Stomach (tissue), 8 donors: ENCODE measurements at regions not wholly inside any gene's neighbourhood (a gene's known extent, or its start where the extent isn't known, plus 50 kb on each side); places are given as distances from the start of the nearest gene placed in this dataset.

Experiments
- DNase-seq, 2 donors: peaks; one replicate each; pipeline versions ENCODE4 v3.0.0 to v3.0.0-alpha.2; 2013 to 2019
- H3K27ac ChIP-seq, 5 donors: fragments of 200-600 bp in 4 of 5; sonication (generic) in 4 of 5; one replicate each; pipeline ENCODE4 v1.5.1; 2013 to 2019; ENCODE audit warnings: mild to moderate bottlenecking in 1 of 5, moderate library complexity in 1 of 5
- H3K27me3 ChIP-seq, 3 donors: fragments of 200-600 bp; sonication (generic); one replicate each; pipeline ENCODE4 v1.5.1; 2017 to 2019; ENCODE audit warnings: mixed run types in 1 of 3
- H3K36me3 ChIP-seq, 4 donors: fragments of 200-600 bp; sonication (generic); 1 replicate in 3 of 4; 2 replicates in 1 of 4; pipeline ENCODE4 v1.5.1; 2016 to 2019
- H3K4me1 ChIP-seq, 4 donors: fragments of 200-600 bp; sonication (generic); one replicate each; pipeline ENCODE4 v1.5.1; 2016 to 2019
- H3K4me3 ChIP-seq, 4 donors: fragments of 200-600 bp; sonication (generic) in 3 of 4; one replicate each; pipeline ENCODE4 v1.5.1; 2016 to 2019; ENCODE audit warnings: mild to moderate bottlenecking in 1 of 4
- H3K9me3 ChIP-seq, 4 donors: fragments of 200-600 bp; sonication (generic); one replicate each; pipeline ENCODE4 v1.5.1; 2016 to 2019
- CTCF ChIP-seq, 7 experiments: fragments of 450-650 bp in 4 of 7; fragments of 200-600 bp in 3 of 7; sonication (generic) in 3 of 7; IDR thresholded peaks; one replicate each; pipeline ENCODE4 v1.5.1; 2016 to 2019; ENCODE audit warnings: antibody characterized with exemption in 7 of 7, control low read depth in 2 of 7, mild to moderate bottlenecking in 1 of 7
- EP300 ChIP-seq: sonication (generic); formaldehyde crosslinking; IDR thresholded peaks from one replicate; pipeline ENCODE4 v1.6.1; 2017; ENCODE audit warnings: antibody characterized with exemption
- POLR2A ChIP-seq, 4 donors: fragments of 450-650 bp; IDR thresholded peaks; one replicate each; pipeline ENCODE4 v1.6.1; 2016; ENCODE audit warnings: antibody characterized with exemption in 4 of 4, control low read depth in 2 of 4, mild to moderate bottlenecking in 1 of 4, moderate library complexity in 1 of 4
- POLR2AphosphoS5 ChIP-seq, 3 donors: sonication (generic); formaldehyde crosslinking; IDR thresholded peaks; one replicate each; pipeline ENCODE4 v1.6.1; 2016; ENCODE audit warnings: antibody characterized with exemption in 3 of 3
- WGBS, 5 donors: extraction: QIAGEN DNeasy Blood & Tissue Kit in 3 of 5; methylation state at CpG; one replicate each; pipeline versions ENCODE4 v1.1.5 to v1.1.7; 2013 to 2018; 5-methylcytosine and 5-hydroxymethylcytosine counted together
- intact Hi-C: fragments of 100-400 bp; cut with DNase I; formaldehyde crosslinking; loops from one replicate; pipeline ENCODE4 v1.15.1; 2023; ENCODE audit warnings: low total_unique reads
- donor health status: healthy with polysubstance abuse.
- donor health status: Bipolar disorder and iron deficiency.
- donor health status: healthy.

DNA sequence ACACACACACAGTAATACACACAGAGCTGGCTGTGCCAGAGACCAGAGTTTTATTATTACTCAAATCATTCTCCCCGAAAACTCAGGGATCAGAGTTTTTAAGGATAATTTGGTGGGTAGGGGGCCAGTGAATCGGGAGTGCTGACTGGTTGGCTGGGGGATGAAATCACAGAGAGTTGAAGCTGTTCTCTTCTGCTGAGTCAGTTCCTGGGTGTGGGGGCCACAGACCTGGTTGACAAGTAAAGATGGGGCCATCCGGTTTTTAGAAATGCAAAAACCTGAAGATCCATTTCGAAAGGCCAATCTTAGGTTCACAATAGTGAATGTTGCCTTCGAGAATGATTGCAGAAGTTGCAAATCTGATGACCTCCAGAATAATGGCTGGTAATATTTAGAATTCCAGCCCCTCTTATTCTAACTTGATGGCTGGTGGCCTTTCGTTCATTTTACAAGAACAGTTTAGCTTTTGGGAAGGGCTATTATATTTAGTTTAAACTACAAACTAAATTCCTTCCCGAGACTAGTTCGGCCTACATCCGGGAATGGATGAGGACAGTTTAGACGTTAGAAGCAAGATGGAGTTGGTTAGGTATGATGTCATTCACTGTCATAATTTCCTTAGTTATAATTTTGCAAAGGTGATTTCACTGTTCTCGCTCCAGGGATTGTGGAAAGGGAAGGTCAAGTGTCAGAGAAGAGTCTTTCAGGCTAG, 123.2 kb downstream of the KCNJ18 start:
- no peak for DNase-seq
- H3K27ac ChIP-seq, result no peak overlapping the region
- no peak overlapping the region for H3K4me3 ChIP-seq
- 82 to 85% (median 84%) methylated on average over 11 of the region's 11 CpGs for WGBS, 5 donors
- no peaks in the 10 kb centered on the region for H3K27me3 ChIP-seq
- TF ChIP-seq POLR2AphosphoS5 (IDR thresholded peaks at IDR 0.05), result no peak
- TF ChIP-seq POLR2A (IDR thresholded peaks at IDR 0.05), result no peak
- no peak for TF ChIP-seq EP300
- no peak for TF ChIP-seq CTCF (IDR thresholded peaks at IDR 0.05)
- peaks cover 0 to 9% (median 2%) of the 10 kb centered on the region in 4 donors for H3K9me3 ChIP-seq
- no peaks in the 10 kb centered on the region for H3K4me1 ChIP-seq
- no peaks in the 10 kb centered on the region for H3K36me3 ChIP-seq
- intact Hi-C loops, result no loop called here

GRCh38 chr17:21816592-21817567, 124.6 kb downstream of the KCNJ18 start:
- no peaks in the 10 kb centered on the region for H3K4me1 ChIP-seq
- TF ChIP-seq EP300 (no peak), POLR2AphosphoS5 (IDR thresholded peaks at IDR 0.05) (no peak), POLR2A (IDR thresholded peaks at IDR 0.05) (no peak), CTCF (IDR thresholded peaks at IDR 0.05) (no peak)
- no peaks in the 10 kb centered on the region for H3K36me3 ChIP-seq
- no peaks in the 10 kb centered on the region for H3K27me3 ChIP-seq
- no peak for DNase-seq
- peaks cover 0 to 9% (median 2%) of the 10 kb centered on the region in 4 donors for H3K9me3 ChIP-seq
- no peak overlapping the region for H3K27ac ChIP-seq
- no peak overlapping the region for H3K4me3 ChIP-seq
- intact Hi-C loops, result no loop called here
- WGBS, 5 donors, result 71 to 80% (median 78%) methylated on average over 15 of the region's 15 CpGs

GRCh38 chr17:21817791-21818364, 125.6 kb downstream of the KCNJ18 start:
- H3K36me3 ChIP-seq, result no peaks in the 10 kb centered on the region
- intact Hi-C loops, result no loop called here

More at GRCh38 chr17:21817791-21818364, 125.6 kb downstream of the KCNJ18 start:
- peaks cover 0 to 9% (median 2%) of the 10 kb centered on the region in 4 donors for H3K9me3 ChIP-seq
- DNase-seq, result no peak
- 75 to 82% (median 79%) methylated on average over 7 of the region's 7 CpGs for WGBS, 5 donors
- no peak overlapping the region for H3K4me3 ChIP-seq
- no peak overlapping the region for H3K27ac ChIP-seq
- H3K4me1 ChIP-seq, result no peaks in the 10 kb centered on the region
- TF ChIP-seq POLR2A (IDR thresholded peaks at IDR 0.05), result no peak
- no peak for TF ChIP-seq POLR2AphosphoS5 (IDR thresholded peaks at IDR 0.05)
- no peak for TF ChIP-seq CTCF (IDR thresholded peaks at IDR 0.05)
- no peak for TF ChIP-seq EP300
- H3K27me3 ChIP-seq, result no peaks in the 10 kb centered on the region
